Memory B cell (primary cell): ENCODE measurements at regions not wholly inside any gene's neighbourhood (a gene's known extent, or its start where the extent isn't known, plus 50 kb on each side); places are given as distances from the start of the nearest gene placed in this dataset.
"Not testable (repeated sequence)": the region's sequence is repeated elsewhere in the genome, so short reads cannot be mapped to it uniquely, and the experiment has no call there.

Experiments used
- ATAC-seq: fragments of 150-1000 bp; cut with Tn5 transposase; 2 replicates; pipeline ENCODE4 v1.10.0; 2021; ENCODE audit warnings: low read depth, mild to moderate bottlenecking, moderate library complexity
- DNase-seq, 2 donors: peaks; one replicate each; pipeline ENCODE4 v3.0.0; 2022; ENCODE audit warnings: low spot score in 2 of 2
- H3K27ac Mint-ChIP-seq: one replicate; pipeline ENCODE4 v1.8.0; 2022; ENCODE audit warnings: mild to moderate bottlenecking, moderate library complexity, mixed read lengths
- H3K27me3 Mint-ChIP-seq: one replicate; pipeline ENCODE4 v1.8.0; 2022; ENCODE audit warnings: mixed read lengths
- H3K36me3 Mint-ChIP-seq: one replicate; pipeline ENCODE4 v1.8.0; 2022; ENCODE audit warnings: mild to moderate bottlenecking, mixed read lengths
- H3K4me1 Mint-ChIP-seq: one replicate; pipeline ENCODE4 v1.8.0; 2022; ENCODE audit warnings: mixed read lengths
- H3K4me3 Mint-ChIP-seq: one replicate; pipeline ENCODE4 v1.8.0; 2022; ENCODE audit warnings: mild to moderate bottlenecking, moderate library complexity, mixed read lengths
- H3K9me3 Mint-ChIP-seq: one replicate; pipeline ENCODE4 v1.8.0; 2022; ENCODE audit warnings: mixed read lengths

DNA sequence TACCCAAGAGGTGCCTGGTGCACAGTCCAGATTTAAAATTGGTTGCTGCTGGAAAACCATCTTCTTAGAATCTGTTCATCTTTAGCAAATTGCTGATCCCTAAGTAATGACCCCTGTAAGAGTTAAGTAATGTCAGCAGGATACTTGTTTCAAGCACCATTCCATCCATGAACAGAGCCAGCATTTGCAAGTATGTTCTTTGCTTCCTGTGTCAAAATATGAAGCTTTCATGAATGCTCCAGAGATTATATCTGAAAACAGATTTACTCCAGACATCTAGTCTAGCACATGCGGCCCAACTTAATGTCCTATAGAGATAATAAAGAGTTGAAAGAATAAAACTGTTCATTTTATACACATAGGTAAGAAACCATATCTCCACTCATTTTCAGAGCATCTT, 98.7 kb upstream of the ZNF438 start:
- Mint-ChIP-seq H3K27ac (no peak overlapping the region), H3K9me3 (no peaks in the 10 kb centered on the region), H3K36me3 (no peaks in the 10 kb centered on the region), H3K4me1 (no peaks in the 10 kb centered on the region), H3K4me3 (no peak overlapping the region), H3K27me3 (peaks cover 1% of the 10 kb centered on the region)
- ATAC-seq (no peak), DNase-seq (no peak)

GRCh38 chr10:31131251-31131650, 99.6 kb upstream of the ZNF438 start:
- Mint-ChIP-seq H3K9me3 (no peaks in the 10 kb centered on the region), H3K27ac (no peak overlapping the region), H3K27me3 (peaks cover 1% of the 10 kb centered on the region), H3K4me1 (no peaks in the 10 kb centered on the region), H3K36me3 (no peaks in the 10 kb centered on the region), H3K4me3 (no peak overlapping the region)
- DNase-seq (no peak), ATAC-seq (no peak)

- DNase-seq = no peak
- Mint-ChIP-seq H3K27me3 (peaks cover 1% of the 10 kb centered on the region), H3K9me3 (no peaks in the 10 kb centered on the region), H3K36me3 (no peaks in the 10 kb centered on the region), H3K4me3 (peak overlapping the region; percentile 67), H3K27ac (no peak overlapping the region), H3K4me1 (peaks cover 8% of the 10 kb centered on the region)
- ATAC-seq = no peak
These were observed 101.1 kb upstream of the ZNF438 start for GRCh38 chr10:31132681-31133244.

GRCh38 chr10:31133251-31133791, 101.7 kb upstream of the ZNF438 start:
- ATAC-seq (peak; percentile 5), DNase-seq (no peak)
- Mint-ChIP-seq H3K9me3 (no peaks in the 10 kb centered on the region), H3K27ac (no peak overlapping the region), H3K27me3 (peaks cover 1% of the 10 kb centered on the region), H3K4me3 (peak overlapping the region; percentile 87), H3K4me1 (peaks cover 8% of the 10 kb centered on the region), H3K36me3 (no peaks in the 10 kb centered on the region)

- Mint-ChIP-seq H3K9me3 (no peaks in the 10 kb centered on the region), H3K36me3 (no peaks in the 10 kb centered on the region), H3K27me3 (no peaks in the 10 kb centered on the region), H3K4me1 (peaks cover 8% of the 10 kb centered on the region), H3K27ac (no peak overlapping the region), H3K4me3 (peak overlapping the region; percentile 87)
- DNase-seq = peak; percentile 29 to 35
- ATAC-seq = peak; percentile 81
These were observed 102.2 kb upstream of the ZNF438 start for GRCh38 chr10:31133792-31134310.

- Mint-ChIP-seq H3K27ac (peak overlapping the region; percentile 28), H3K27me3 (no peaks in the 10 kb centered on the region), H3K4me3 (peak overlapping the region; percentile 71), H3K36me3 (no peaks in the 10 kb centered on the region), H3K9me3 (no peaks in the 10 kb centered on the region), H3K4me1 (peaks cover 8% of the 10 kb centered on the region)
- ATAC-seq (peak; percentile 41), DNase-seq (peak in 1 of 2 donors; percentile 32)
These were observed 102.8 kb upstream of the ZNF438 start for GRCh38 chr10:31134311-31134952.

DNA sequence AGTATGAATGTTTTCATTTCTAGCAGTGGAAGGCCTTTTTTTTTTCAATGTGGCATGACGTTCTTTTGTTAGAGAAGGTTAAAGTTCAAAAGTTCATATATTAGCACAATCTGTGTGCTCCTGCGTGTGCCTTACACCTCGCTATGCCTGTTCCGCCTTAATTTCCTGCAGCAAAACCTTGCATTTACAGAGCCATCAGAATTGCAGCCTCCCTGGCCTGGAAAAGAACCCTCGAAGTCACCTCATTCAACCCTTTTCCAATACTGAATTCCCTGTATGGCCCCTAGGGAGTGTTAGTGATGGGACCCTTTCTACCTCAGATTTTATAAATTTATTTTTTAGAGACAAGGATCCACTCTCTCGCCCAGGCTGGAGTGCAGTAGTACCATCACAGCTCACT, 103.5 kb upstream of the ZNF438 start:
- Mint-ChIP-seq H3K27ac (no peak overlapping the region), H3K4me3 (peak overlapping the region; percentile 71), H3K27me3 (no peaks in the 10 kb centered on the region), H3K36me3 (no peaks in the 10 kb centered on the region), H3K9me3 (no peaks in the 10 kb centered on the region), H3K4me1 (peaks cover 8% of the 10 kb centered on the region)
- ATAC-seq = no peak
- no peak for DNase-seq

- not testable (repeated sequence) for H3K36me3 Mint-ChIP-seq, H3K27me3 Mint-ChIP-seq, H3K9me3 Mint-ChIP-seq, DNase-seq, H3K4me1 Mint-ChIP-seq, H3K27ac Mint-ChIP-seq, ATAC-seq
- H3K4me3 Mint-ChIP-seq = peak overlapping the region; percentile 8
These were observed 104.1 kb upstream of the ZNF438 start for GRCh38 chr10:31135791-31136190.

DNA sequence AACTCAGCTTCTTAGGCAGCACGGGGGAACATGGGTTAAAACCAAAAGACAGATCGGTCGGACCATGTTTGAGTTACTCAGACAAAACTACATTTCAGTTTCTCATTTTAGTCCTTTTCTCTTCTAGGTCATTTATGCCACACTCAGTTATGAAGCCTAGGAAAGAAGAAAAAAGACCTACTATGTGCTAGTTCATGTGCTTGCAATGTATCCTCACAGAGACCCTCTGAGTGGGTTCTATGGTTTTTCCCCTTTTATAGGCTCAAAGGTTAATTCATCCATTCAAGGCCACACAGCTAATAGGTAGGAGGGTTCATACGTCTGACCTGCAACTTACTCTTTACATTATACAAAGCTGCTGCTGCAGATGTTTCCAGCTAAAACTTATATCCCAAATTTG, 104.7 kb upstream of the ZNF438 start:
- peaks cover 8% of the 10 kb centered on the region for H3K4me1 Mint-ChIP-seq

GRCh38 chr10:31136930-31137885, 105.5 kb upstream of the ZNF438 start:
- Mint-ChIP-seq H3K36me3 (no peaks in the 10 kb centered on the region), H3K4me3 (no peak overlapping the region), H3K9me3 (no peaks in the 10 kb centered on the region), H3K27me3 (no peaks in the 10 kb centered on the region), H3K27ac (peak overlapping the region; percentile 43), H3K4me1 (peaks cover 8% of the 10 kb centered on the region)
- ATAC-seq (no peak), DNase-seq (no peak)

More for the DNA sequence above, 104.7 kb upstream of the ZNF438 start:
- Mint-ChIP-seq H3K36me3 (no peaks in the 10 kb centered on the region), H3K4me3 (no peak overlapping the region), H3K9me3 (no peaks in the 10 kb centered on the region), H3K27me3 (no peaks in the 10 kb centered on the region), H3K27ac (no peak overlapping the region)
- DNase-seq (no peak), ATAC-seq (no peak)

DNA sequence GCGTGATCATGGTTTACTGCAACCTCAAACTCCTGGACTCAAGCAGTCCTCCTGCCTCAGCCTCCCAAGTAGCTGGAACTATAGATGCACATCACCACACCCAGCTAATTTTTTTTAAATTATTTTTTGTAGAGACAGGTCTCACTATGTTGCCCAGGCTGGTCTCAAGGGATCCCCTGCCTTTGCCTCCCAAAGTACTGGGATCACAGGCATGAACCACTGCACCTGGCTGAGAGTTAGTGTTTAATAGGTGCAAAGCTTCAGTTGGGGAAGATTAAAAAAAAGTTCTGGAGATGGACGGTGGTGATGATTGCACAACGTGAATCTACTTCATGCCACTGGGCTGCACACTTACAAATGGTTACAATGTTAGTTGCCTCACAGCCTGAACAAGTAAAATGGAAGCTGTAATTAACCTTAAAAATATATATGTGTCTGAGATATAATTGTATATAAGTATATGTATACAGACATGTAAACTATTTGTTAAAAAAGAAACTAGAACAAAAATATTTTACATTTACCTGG, 106.4 kb upstream of the ZNF438 start:
- DNase-seq (no peak), ATAC-seq (no peak)
- Mint-ChIP-seq H3K4me1 (peaks cover 8% of the 10 kb centered on the region), H3K4me3 (no peak overlapping the region), H3K36me3 (no peaks in the 10 kb centered on the region), H3K9me3 (no peaks in the 10 kb centered on the region), H3K27ac (no peak overlapping the region), H3K27me3 (no peaks in the 10 kb centered on the region)

GRCh38 chr10:31139497-31139896, 107.8 kb upstream of the ZNF438 start:
- Mint-ChIP-seq H3K27ac (no peak overlapping the region), H3K4me1 (peaks cover 8% of the 10 kb centered on the region), H3K27me3 (no peaks in the 10 kb centered on the region), H3K36me3 (no peaks in the 10 kb centered on the region), H3K4me3 (no peak overlapping the region), H3K9me3 (no peaks in the 10 kb centered on the region)
- ATAC-seq (no peak), DNase-seq (no peak)

DNA sequence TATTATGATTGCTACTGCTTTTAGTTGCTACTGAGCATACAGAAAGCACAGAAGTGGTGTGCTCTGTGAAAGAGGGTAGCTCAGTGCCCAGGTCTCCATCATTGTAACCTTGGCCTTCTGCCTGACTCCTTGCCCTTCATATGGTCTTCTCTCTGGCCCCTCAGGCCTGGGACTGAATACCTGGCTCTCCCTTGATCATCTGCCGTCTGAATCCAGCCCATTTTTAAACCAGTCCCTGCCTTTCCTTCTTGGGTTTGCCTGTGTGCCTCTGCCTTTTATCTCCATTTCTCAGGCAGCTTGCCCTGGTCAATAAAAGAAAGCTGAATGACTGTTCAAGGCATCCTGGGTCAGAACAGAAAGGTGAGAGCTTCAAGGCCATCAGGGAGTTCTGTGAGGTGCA, 109.1 kb upstream of the ZNF438 start:
- H3K36me3 Mint-ChIP-seq = no peaks in the 10 kb centered on the region
- H3K27ac Mint-ChIP-seq = no peak overlapping the region
- peaks cover 8% of the 10 kb centered on the region for H3K4me1 Mint-ChIP-seq
- no peak overlapping the region for H3K4me3 Mint-ChIP-seq
- no peak for ATAC-seq
- DNase-seq = no peak
- H3K27me3 Mint-ChIP-seq = peaks cover 4% of the 10 kb centered on the region
- H3K9me3 Mint-ChIP-seq = no peaks in the 10 kb centered on the region

GRCh38 chr10:31142026-31142425, 110.4 kb upstream of the ZNF438 start:
- Mint-ChIP-seq H3K4me3 (no peak overlapping the region), H3K27me3 (peaks cover 7% of the 10 kb centered on the region), H3K27ac (no peak overlapping the region), H3K4me1 (peaks cover 6% of the 10 kb centered on the region), H3K36me3 (no peaks in the 10 kb centered on the region), H3K9me3 (no peaks in the 10 kb centered on the region)
- ATAC-seq = no peak
- DNase-seq = no peak
